Parathyroid adenoma (tissue), 2 donors: ENCODE measurements at regions not wholly inside any gene's neighbourhood (a gene's known extent, or its start where the extent isn't known, plus 50 kb on each side); places are given as distances from the start of the nearest gene placed in this dataset.

ENCODE experiments used
- H2AFZ ChIP-seq: fragments of 300-600 bp; sonication (generic); one replicate; pipeline ENCODE4 v1.7.0; 2017; ENCODE audit warnings: antibody characterized with exemption, mild to moderate bottlenecking
- H3K27ac ChIP-seq: fragments of 300-600 bp; sonication (generic); one replicate; pipeline ENCODE4 v1.7.0; 2017
- H3K27me3 ChIP-seq: fragments of 300-600 bp; sonication (generic); one replicate; pipeline ENCODE4 v1.7.0; 2017; ENCODE audit warnings: low read length; ENCODE audit not compliant: control insufficient read depth, insufficient read depth
- H3K36me3 ChIP-seq: fragments of 300-600 bp; sonication (generic); one replicate; pipeline ENCODE4 v1.7.0; 2017; ENCODE audit warnings: low read length; ENCODE audit not compliant: control insufficient read depth, insufficient read depth
- H3K4me1 ChIP-seq: fragments of 300-600 bp; sonication (generic); one replicate; pipeline ENCODE4 v1.7.0; 2017; ENCODE audit warnings: control low read depth
- H3K4me2 ChIP-seq: fragments of 300-600 bp; sonication (generic); one replicate; pipeline ENCODE4 v1.7.0; 2017; ENCODE audit warnings: low read length
- H3K4me3 ChIP-seq: fragments of 300-600 bp; sonication (generic); one replicate; pipeline ENCODE4 v1.7.0; 2017; ENCODE audit warnings: low read depth, low read length
- H3K79me2 ChIP-seq: fragments of 300-600 bp; sonication (generic); one replicate; pipeline ENCODE4 v1.7.0; 2017; ENCODE audit warnings: control low read depth
- H3K9ac ChIP-seq: fragments of 300-600 bp; sonication (generic); one replicate; pipeline ENCODE4 v1.7.0; 2017; ENCODE audit warnings: mild to moderate bottlenecking
- H3K9me3 ChIP-seq: fragments of 300-600 bp; sonication (generic); one replicate; pipeline ENCODE4 v1.7.0; 2017; ENCODE audit warnings: low read length; ENCODE audit not compliant: control insufficient read depth
- TF ChIP-seq, protein P1 (sequence below): fragments of 300-600 bp; sonication (generic); IDR thresholded peaks from one replicate; pipeline ENCODE4 v1.7.0; 2017; ENCODE audit warnings: antibody characterized with exemption, mild to moderate bottlenecking
- donor health status: primary hyperparathyroidism.

DNA sequence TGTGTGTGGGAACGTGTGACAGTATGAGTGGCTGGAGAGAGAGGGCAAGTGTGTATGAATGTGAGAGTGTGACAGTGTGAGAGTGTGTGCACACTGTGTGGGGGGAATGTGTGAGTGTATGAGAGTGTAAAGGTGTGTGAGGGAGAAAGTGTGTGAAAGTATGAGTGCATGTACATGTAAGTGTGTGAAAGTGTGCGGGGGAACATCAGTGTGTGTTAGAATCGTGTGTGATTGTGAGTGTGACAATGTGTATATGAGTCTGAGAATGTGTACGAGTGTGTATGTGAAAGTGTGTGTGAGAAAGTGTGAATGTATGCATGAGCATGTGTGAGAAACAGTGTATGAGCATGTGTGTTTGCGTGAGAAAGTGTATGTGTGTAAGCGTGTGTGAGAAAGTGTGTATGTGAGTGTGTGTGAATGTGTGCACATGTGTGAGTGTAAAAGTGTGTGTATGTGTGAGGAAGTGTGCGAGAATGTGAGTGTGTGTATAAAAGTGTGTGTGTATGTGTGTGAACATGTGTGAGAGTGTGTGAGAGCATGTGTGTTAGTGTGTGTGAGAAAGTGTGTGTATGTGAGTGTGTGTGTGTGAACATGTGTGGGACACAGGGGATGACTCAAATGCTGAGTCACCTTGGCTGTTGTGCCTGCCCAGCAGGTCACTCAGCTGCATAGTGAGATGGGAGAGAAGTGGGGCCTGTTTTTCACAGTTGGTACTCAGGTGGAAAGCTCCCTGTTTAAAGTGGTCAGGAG is 220.5 kb upstream of the TBX3 start:
- Histone ChIP-seq H3K9me3 (no peaks in the 10 kb centered on the region), H3K9ac (no peak overlapping the region), H3K4me2 (no peak overlapping the region), H2AFZ (no peak overlapping the region), H3K27me3 (no peaks in the 10 kb centered on the region), H3K79me2 (no peaks in the 10 kb centered on the region), H3K4me3 (no peak overlapping the region), H3K4me1 (no peaks in the 10 kb centered on the region), H3K27ac (no peak overlapping the region), H3K36me3 (no peaks in the 10 kb centered on the region)
- TF ChIP-seq, protein P1, sequence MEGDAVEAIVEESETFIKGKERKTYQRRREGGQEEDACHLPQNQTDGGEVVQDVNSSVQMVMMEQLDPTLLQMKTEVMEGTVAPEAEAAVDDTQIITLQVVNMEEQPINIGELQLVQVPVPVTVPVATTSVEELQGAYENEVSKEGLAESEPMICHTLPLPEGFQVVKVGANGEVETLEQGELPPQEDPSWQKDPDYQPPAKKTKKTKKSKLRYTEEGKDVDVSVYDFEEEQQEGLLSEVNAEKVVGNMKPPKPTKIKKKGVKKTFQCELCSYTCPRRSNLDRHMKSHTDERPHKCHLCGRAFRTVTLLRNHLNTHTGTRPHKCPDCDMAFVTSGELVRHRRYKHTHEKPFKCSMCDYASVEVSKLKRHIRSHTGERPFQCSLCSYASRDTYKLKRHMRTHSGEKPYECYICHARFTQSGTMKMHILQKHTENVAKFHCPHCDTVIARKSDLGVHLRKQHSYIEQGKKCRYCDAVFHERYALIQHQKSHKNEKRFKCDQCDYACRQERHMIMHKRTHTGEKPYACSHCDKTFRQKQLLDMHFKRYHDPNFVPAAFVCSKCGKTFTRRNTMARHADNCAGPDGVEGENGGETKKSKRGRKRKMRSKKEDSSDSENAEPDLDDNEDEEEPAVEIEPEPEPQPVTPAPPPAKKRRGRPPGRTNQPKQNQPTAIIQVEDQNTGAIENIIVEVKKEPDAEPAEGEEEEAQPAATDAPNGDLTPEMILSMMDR = no peak

GRCh38 chr12:114903083-114903691 is 219.2 kb upstream of the TBX3 start:
- Histone ChIP-seq H3K36me3 (no peaks in the 10 kb centered on the region), H3K27ac (no peak overlapping the region), H3K4me1 (no peaks in the 10 kb centered on the region), H2AFZ (no peak overlapping the region), H3K4me2 (no peak overlapping the region), H3K4me3 (no peak overlapping the region), H3K79me2 (no peaks in the 10 kb centered on the region), H3K9me3 (no peaks in the 10 kb centered on the region), H3K27me3 (no peaks in the 10 kb centered on the region), H3K9ac (no peak overlapping the region)
- TF ChIP-seq, protein P1 = no peak

DNA sequence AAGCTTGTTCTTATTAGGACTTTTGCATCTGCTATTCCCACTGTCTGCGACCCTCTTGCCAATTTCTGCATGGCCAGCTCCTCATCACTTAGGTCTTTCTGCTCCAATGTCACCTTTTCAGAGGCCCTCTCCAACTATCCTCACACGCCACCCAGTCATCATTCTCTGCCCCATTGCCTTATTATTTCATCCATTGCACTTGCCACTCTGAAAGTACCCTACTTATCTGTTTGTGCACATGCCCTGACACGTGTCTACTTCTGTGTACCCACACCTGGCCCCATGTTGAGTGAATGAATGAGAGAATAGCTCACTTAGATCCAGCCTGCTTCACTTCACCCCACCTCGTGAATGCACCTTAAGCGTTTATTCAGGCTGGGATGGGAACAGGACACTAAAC is 218.7 kb upstream of the TBX3 start:
- H3K4me2 ChIP-seq = no peak overlapping the region
- no peaks in the 10 kb centered on the region for H3K9me3 ChIP-seq
- no peak overlapping the region for H3K4me3 ChIP-seq
- H3K27me3 ChIP-seq = no peaks in the 10 kb centered on the region
- H3K9ac ChIP-seq = no peak overlapping the region
- no peaks in the 10 kb centered on the region for H3K79me2 ChIP-seq
- TF ChIP-seq, protein P1 = no peak
- H3K36me3 ChIP-seq = no peaks in the 10 kb centered on the region
- no peaks in the 10 kb centered on the region for H3K4me1 ChIP-seq
- no peak overlapping the region for H2AFZ ChIP-seq
- no peak overlapping the region for H3K27ac ChIP-seq

GRCh38 chr12:114901316-114901715 is 217.3 kb upstream of the TBX3 start:
- TF ChIP-seq, protein P1 = no peak

More at GRCh38 chr12:114901316-114901715, 217.3 kb upstream of the TBX3 start:
- H3K4me3 ChIP-seq = no peak overlapping the region
- no peaks in the 10 kb centered on the region for H3K9me3 ChIP-seq
- H3K4me1 ChIP-seq = no peaks in the 10 kb centered on the region
- no peaks in the 10 kb centered on the region for H3K36me3 ChIP-seq
- no peaks in the 10 kb centered on the region for H3K27me3 ChIP-seq
- H3K9ac ChIP-seq = no peak overlapping the region
- no peak overlapping the region for H3K4me2 ChIP-seq
- H2AFZ ChIP-seq = no peak overlapping the region
- H3K27ac ChIP-seq = no peak overlapping the region
- no peaks in the 10 kb centered on the region for H3K79me2 ChIP-seq
